SK-N-SH treated with all-trans-retinoic acid at 6 μM for 48 hours (cell line): ENCODE measurements at regions not wholly inside any gene's neighbourhood (a gene's known extent, or its start where the extent isn't known, plus 50 kb on each side); places are given as distances from the start of the nearest gene placed in this dataset.

Source experiments
- ATAC-seq: fragments of 200-7000 bp; cut with Tn5 transposase; 3 replicates; pipeline ENCODE4 v1.9.1; 2020; ENCODE audit warnings: mild to moderate bottlenecking, moderate library complexity
- ARNTL ChIP-seq: fragments of 450-650 bp; formaldehyde crosslinking; IDR thresholded peaks from 2 replicates; pipeline ENCODE4 v1.5.0; 2020; ENCODE audit warnings: low read depth, mild to moderate bottlenecking, moderate library complexity, borderline replicate concordance
- BACH2 ChIP-seq: fragments of 250-450 bp; sonication (Bioruptor Pico); IDR thresholded peaks from 2 replicates; pipeline ENCODE4 v1.9.0; 2021; ENCODE audit warnings: mild to moderate bottlenecking, borderline replicate concordance
- CSDC2 ChIP-seq: fragments of 250-450 bp; sonication (Bioruptor Pico); IDR thresholded peaks from 2 replicates; pipeline ENCODE4 v1.5.0; 2020; ENCODE audit warnings: mild to moderate bottlenecking, moderate library complexity
- ESRRG ChIP-seq: fragments of 250-450 bp; sonication (Bioruptor Pico); IDR thresholded peaks from 2 replicates; pipeline ENCODE4 v1.6.1; 2021; ENCODE audit warnings: mild to moderate bottlenecking
- GLIS3 ChIP-seq: fragments of 250-450 bp; sonication (Bioruptor Pico); IDR thresholded peaks from 2 replicates; pipeline ENCODE4 v1.5.0; 2020; ENCODE audit warnings: mild to moderate bottlenecking, moderate library complexity
- ISL1 ChIP-seq: fragments of 250-450 bp; sonication (Bioruptor Pico); IDR thresholded peaks from 2 replicates; pipeline ENCODE4 v2.1.2; 2022; ENCODE audit warnings: mild to moderate bottlenecking, moderate library complexity
- RARB ChIP-seq: fragments of 250-450 bp; sonication (Bioruptor Pico); IDR thresholded peaks from 2 replicates; pipeline ENCODE4 v1.8.0; 2021; ENCODE audit warnings: mild to moderate bottlenecking, moderate library complexity
- TCF4 ChIP-seq: fragments of 250-450 bp; sonication (Bioruptor Pico); IDR thresholded peaks from 2 replicates; pipeline ENCODE4 v1.8.0; 2021; ENCODE audit warnings: mild to moderate bottlenecking, moderate library complexity, borderline replicate concordance
- TOX ChIP-seq: fragments of 250-450 bp; sonication (Bioruptor Pico); IDR thresholded peaks from 2 replicates; pipeline ENCODE4 v1.8.0; 2021; ENCODE audit warnings: mild to moderate bottlenecking, moderate library complexity, borderline replicate concordance
- ZC3H10 ChIP-seq: fragments of 250-450 bp; sonication (Bioruptor Pico); IDR thresholded peaks from 2 replicates; pipeline ENCODE4 v1.5.1; 2021; ENCODE audit warnings: mild to moderate bottlenecking, moderate library complexity
- ZFP3 ChIP-seq: fragments of 250-450 bp; sonication (Bioruptor Pico); IDR thresholded peaks from 2 replicates; pipeline ENCODE4 v1.5.0; 2020; ENCODE audit warnings: mild to moderate bottlenecking, moderate library complexity
- ZFP30 ChIP-seq: fragments of 450-650 bp; formaldehyde crosslinking; IDR thresholded peaks from 2 replicates; pipeline ENCODE4 v1.5.0; 2022; ENCODE audit warnings: mild to moderate bottlenecking, moderate library complexity
- ZNF565 ChIP-seq: fragments of 450-650 bp; formaldehyde crosslinking; conservative IDR thresholded peaks from 2 replicates; pipeline ENCODE4 v1.5.0; 2020; ENCODE audit warnings: low read depth, mild to moderate bottlenecking, moderate library complexity
- ZNF70 ChIP-seq: fragments of 450-650 bp; formaldehyde crosslinking; IDR thresholded peaks from 2 replicates; pipeline ENCODE4 v1.5.0; 2020; ENCODE audit warnings: mild to moderate bottlenecking, moderate library complexity
- ZNF8 ChIP-seq: fragments of 450-650 bp; formaldehyde crosslinking; IDR thresholded peaks from 2 replicates; pipeline ENCODE4 v1.5.0; 2020; ENCODE audit warnings: mild to moderate bottlenecking, moderate library complexity
- TF ChIP-seq, protein P1 (sequence below): fragments of 250-450 bp; sonication (Bioruptor Pico); IDR thresholded peaks from 2 replicates; pipeline ENCODE4 v1.5.0; 2020; ENCODE audit warnings: mild to moderate bottlenecking, moderate library complexity
- TF ChIP-seq, protein P2 (sequence below): fragments of 250-450 bp; sonication (Bioruptor Pico); IDR thresholded peaks from 2 replicates; pipeline ENCODE4 v1.5.1; 2021; ENCODE audit warnings: mild to moderate bottlenecking, moderate library complexity
- TF ChIP-seq, protein P3 (sequence below): fragments of 250-450 bp; sonication (Bioruptor Pico); IDR thresholded peaks from 2 replicates; pipeline ENCODE4 v1.8.0; 2020; ENCODE audit warnings: mild to moderate bottlenecking, moderate library complexity, borderline replicate concordance
- TF ChIP-seq, protein P4 (sequence below): fragments of 250-450 bp; sonication (Bioruptor Pico); IDR thresholded peaks from 2 replicates; pipeline ENCODE4 v1.5.1; 2020; ENCODE audit warnings: low read depth, mild to moderate bottlenecking, moderate library complexity

DNA sequence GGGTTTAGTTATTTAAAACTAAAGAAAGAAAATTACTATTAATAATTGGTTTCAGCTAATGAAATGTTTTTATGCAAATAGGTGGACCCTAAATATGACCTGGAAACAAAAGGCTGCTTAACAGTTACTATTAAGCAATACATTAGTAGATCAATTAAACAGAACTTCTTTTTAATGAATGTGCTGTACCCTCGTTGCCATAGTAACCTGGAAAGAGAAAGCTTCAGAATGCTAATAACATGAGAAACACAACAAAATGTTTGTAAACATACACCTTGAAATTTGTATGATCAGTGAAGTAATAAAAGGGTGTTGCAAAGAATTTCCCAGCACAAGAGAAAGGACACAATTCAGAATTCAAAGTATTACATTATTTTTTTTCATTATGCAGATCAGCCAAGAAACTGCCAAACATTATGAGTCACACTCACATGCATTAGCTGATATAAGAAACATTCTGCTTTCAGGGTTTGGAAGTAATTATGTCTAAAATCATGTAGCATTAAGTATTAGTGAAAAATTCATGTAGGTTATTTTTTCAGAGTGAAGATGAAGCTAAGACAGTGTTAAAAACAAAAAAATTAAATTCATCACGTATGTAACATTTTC lies 348.3 kb downstream of the ISL1 start:
- TF ChIP-seq, protein P1, sequence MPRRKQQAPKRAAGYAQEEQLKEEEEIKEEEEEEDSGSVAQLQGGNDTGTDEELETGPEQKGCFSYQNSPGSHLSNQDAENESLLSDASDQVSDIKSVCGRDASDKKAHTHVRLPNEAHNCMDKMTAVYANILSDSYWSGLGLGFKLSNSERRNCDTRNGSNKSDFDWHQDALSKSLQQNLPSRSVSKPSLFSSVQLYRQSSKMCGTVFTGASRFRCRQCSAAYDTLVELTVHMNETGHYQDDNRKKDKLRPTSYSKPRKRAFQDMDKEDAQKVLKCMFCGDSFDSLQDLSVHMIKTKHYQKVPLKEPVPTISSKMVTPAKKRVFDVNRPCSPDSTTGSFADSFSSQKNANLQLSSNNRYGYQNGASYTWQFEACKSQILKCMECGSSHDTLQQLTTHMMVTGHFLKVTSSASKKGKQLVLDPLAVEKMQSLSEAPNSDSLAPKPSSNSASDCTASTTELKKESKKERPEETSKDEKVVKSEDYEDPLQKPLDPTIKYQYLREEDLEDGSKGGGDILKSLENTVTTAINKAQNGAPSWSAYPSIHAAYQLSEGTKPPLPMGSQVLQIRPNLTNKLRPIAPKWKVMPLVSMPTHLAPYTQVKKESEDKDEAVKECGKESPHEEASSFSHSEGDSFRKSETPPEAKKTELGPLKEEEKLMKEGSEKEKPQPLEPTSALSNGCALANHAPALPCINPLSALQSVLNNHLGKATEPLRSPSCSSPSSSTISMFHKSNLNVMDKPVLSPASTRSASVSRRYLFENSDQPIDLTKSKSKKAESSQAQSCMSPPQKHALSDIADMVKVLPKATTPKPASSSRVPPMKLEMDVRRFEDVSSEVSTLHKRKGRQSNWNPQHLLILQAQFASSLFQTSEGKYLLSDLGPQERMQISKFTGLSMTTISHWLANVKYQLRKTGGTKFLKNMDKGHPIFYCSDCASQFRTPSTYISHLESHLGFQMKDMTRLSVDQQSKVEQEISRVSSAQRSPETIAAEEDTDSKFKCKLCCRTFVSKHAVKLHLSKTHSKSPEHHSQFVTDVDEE (CRISPR knock-in tag) = no peak
- TF ChIP-seq, protein P2, sequence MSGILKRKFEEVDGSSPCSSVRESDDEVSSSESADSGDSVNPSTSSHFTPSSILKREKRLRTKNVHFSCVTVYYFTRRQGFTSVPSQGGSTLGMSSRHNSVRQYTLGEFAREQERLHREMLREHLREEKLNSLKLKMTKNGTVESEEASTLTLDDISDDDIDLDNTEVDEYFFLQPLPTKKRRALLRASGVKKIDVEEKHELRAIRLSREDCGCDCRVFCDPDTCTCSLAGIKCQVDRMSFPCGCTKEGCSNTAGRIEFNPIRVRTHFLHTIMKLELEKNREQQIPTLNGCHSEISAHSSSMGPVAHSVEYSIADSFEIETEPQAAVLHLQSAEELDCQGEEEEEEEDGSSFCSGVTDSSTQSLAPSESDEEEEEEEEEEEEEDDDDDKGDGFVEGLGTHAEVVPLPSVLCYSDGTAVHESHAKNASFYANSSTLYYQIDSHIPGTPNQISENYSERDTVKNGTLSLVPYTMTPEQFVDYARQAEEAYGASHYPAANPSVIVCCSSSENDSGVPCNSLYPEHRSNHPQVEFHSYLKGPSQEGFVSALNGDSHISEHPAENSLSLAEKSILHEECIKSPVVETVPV (CRISPR knock-in tag) = no peak
- TF ChIP-seq TOX (CRISPR knock-in tag) (peak; percentile 56; the same call in 1 of the 2 replicates), RARB (CRISPR knock-in tag) (no peak), BACH2 (CRISPR knock-in tag) (no peak), ZC3H10 (CRISPR knock-in tag) (no peak), ZNF8 (no peak), ZFP30 (CRISPR knock-in tag) (no peak)
- ATAC-seq = peak; percentile 86

DNA sequence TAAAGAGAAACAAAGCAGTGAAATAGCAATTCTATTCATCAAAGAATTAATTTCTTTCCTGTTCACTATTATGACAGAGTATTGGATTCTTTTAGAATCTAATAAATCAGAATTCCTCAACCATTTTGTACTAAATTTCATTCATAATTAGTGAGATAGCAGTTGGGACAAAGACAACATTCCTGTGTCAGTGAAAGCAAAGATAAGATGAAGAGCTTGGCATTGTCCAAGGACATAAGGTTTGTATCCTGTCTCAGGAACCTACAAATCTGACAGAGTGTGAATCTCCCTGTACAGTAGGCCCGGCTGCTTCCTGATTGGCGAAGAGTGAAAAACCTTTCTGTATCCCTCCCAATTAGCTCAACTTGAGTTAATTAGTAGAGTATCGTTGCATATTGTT lies 349.1 kb downstream of the ISL1 start:
- ATAC-seq = peak; percentile 89
- no peak for TF ChIP-seq ZNF565
- no peak for TF ChIP-seq ZNF70 (CRISPR knock-in tag)
- TF ChIP-seq ZC3H10 (CRISPR knock-in tag) = no peak
- TF ChIP-seq ESRRG = peak; percentile 64; the same call in 1 of the 2 replicates
- TF ChIP-seq ZFP30 (CRISPR knock-in tag) = no peak
- TF ChIP-seq BACH2 (CRISPR knock-in tag) = no peak
- TF ChIP-seq ZNF8 = no peak
- TF ChIP-seq GLIS3 (CRISPR knock-in tag) = no peak
- peak; percentile 96 for TF ChIP-seq ISL1 (CRISPR knock-in tag)
- TF ChIP-seq, protein P3, sequence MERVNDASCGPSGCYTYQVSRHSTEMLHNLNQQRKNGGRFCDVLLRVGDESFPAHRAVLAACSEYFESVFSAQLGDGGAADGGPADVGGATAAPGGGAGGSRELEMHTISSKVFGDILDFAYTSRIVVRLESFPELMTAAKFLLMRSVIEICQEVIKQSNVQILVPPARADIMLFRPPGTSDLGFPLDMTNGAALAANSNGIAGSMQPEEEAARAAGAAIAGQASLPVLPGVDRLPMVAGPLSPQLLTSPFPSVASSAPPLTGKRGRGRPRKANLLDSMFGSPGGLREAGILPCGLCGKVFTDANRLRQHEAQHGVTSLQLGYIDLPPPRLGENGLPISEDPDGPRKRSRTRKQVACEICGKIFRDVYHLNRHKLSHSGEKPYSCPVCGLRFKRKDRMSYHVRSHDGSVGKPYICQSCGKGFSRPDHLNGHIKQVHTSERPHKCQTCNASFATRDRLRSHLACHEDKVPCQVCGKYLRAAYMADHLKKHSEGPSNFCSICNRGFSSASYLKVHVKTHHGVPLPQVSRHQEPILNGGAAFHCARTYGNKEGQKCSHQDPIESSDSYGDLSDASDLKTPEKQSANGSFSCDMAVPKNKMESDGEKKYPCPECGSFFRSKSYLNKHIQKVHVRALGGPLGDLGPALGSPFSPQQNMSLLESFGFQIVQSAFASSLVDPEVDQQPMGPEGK (CRISPR knock-in tag) = no peak; the same call in 1 of the 2 replicates
- TF ChIP-seq, protein P4, sequence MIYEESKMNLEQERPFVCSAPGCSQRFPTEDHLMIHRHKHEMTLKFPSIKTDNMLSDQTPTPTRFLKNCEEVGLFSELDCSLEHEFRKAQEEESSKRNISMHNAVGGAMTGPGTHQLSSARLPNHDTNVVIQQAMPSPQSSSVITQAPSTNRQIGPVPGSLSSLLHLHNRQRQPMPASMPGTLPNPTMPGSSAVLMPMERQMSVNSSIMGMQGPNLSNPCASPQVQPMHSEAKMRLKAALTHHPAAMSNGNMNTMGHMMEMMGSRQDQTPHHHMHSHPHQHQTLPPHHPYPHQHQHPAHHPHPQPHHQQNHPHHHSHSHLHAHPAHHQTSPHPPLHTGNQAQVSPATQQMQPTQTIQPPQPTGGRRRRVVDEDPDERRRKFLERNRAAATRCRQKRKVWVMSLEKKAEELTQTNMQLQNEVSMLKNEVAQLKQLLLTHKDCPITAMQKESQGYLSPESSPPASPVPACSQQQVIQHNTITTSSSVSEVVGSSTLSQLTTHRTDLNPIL (CRISPR knock-in tag) = no peak; the same call in 1 of the 2 replicates
- no peak for TF ChIP-seq RARB (CRISPR knock-in tag)
- peak; percentile 75; the same call in 1 of the 2 replicates for TF ChIP-seq TOX (CRISPR knock-in tag)
- TF ChIP-seq ZFP3 (CRISPR knock-in tag) = no peak
- no peak for TF ChIP-seq CSDC2 (CRISPR knock-in tag)
- TF ChIP-seq, protein P1 (CRISPR knock-in tag) = peak; percentile 92
- 0 out of 2 replicates have a peak, but pooled peaks have one; percentile 39 for TF ChIP-seq TCF4
- TF ChIP-seq ARNTL (CRISPR knock-in tag) = no peak
- TF ChIP-seq, protein P2 (CRISPR knock-in tag) = 0 out of 2 replicates have a peak, but pooled peaks have one; percentile 59
